Heart right ventricle (tissue), 16 donors: ENCODE measurements at regions not wholly inside any gene's neighbourhood (a gene's known extent, or its start where the extent isn't known, plus 50 kb on each side); places are given as distances from the start of the nearest gene placed in this dataset.
A peak's percentile ranks its signal among the peaks of the same experiment; 100 is the strongest.

ENCODE experiments used
- ATAC-seq, 8 donors: fragments of 200-7000 bp; cut with Tn5 transposase; one replicate each; pipeline ENCODE4 v1.9.1; 2020; ENCODE audit warnings: mild to moderate bottlenecking in 8 of 8, moderate library complexity in 8 of 8, moderate number of reproducible peaks in 1 of 8
- DNase-seq, 2 donors: peaks; one replicate each; pipeline ENCODE4 v3.0.0-alpha.2; 2020
- H3K27ac ChIP-seq, 10 donors: fragments of 200-600 bp; sonication (generic) in 2 of 10; one replicate each; pipeline versions ENCODE4 v1.5.0 to v1.8.0; 2020 to 2022; ENCODE audit warnings: mild to moderate bottlenecking in 3 of 10
- H3K27me3 ChIP-seq, 7 donors: fragments of 200-600 bp; one replicate each; pipeline ENCODE4 v1.8.0; 2021 to 2022; ENCODE audit warnings: mild to moderate bottlenecking in 2 of 7
- H3K36me3 ChIP-seq, 9 donors: fragments of 200-600 bp; sonication (generic) in 1 of 9; one replicate each; pipeline versions ENCODE4 v1.5.0 to v1.8.0; 2020 to 2022; ENCODE audit warnings: mild to moderate bottlenecking in 2 of 9
- H3K4me1 ChIP-seq, 9 donors: fragments of 200-600 bp; sonication (generic) in 1 of 9; one replicate each; pipeline versions ENCODE4 v1.5.0 to v1.8.0; 2020 to 2022; ENCODE audit warnings: mild to moderate bottlenecking in 4 of 9
- H3K4me3 ChIP-seq, 10 donors: fragments of 200-600 bp; sonication (generic) in 2 of 10; one replicate each; pipeline versions ENCODE4 v1.5.0 to v1.8.0; 2020 to 2022; ENCODE audit warnings: mild to moderate bottlenecking in 7 of 10, moderate library complexity in 2 of 10
- H3K9me3 ChIP-seq, 11 donors: fragments of 200-600 bp in 10 of 11; sonication (generic) in 2 of 11; one replicate each; pipeline versions ENCODE4 v1.5.0 to v1.8.0; 2013 to 2022; ENCODE audit warnings: mild to moderate bottlenecking in 2 of 11, control low read depth in 1 of 11, moderate library complexity in 1 of 11
- CTCF ChIP-seq, 9 donors: fragments of 200-600 bp; sonication (generic) in 2 of 9; IDR thresholded peaks; one replicate each; pipeline versions ENCODE4 v1.5.0 to v1.8.0; 2021 to 2022; ENCODE audit warnings: antibody characterized with exemption in 9 of 9, mild to moderate bottlenecking in 5 of 9, moderate library complexity in 1 of 9
- WGBS, 2 donors: extraction: QIAGEN DNeasy Blood & Tissue Kit; methylation state at CpG; one replicate each; pipeline ENCODE4 v1.1.7; 2013; ENCODE audit warnings: inconsistent platforms in 1 of 2; 5-methylcytosine and 5-hydroxymethylcytosine counted together
- intact Hi-C, 10 donors: fragments of 100-400 bp; cut with DNase I; formaldehyde crosslinking; loops; one replicate each; pipeline versions ENCODE4 v1.11.1 to v1.14.2; 2022
- donor health status: Arrhythmogenic right ventricular cardiomyopathy.
- donor health status: ischemic (EF 13 %, LVEDD 7.1; RV severe dilation, severe dysfunction).
- donor health status: healthy with polysubstance abuse.
- donor health status: DM: no; HTN: yes; CAD: no.
- donor health status: DM: no; HTN: no; CAD: no.
- donor health status: ischemic (EF 25% LVEDD 6.9; RV normal size, moderate dysfunction).
- donor health status: ischemic (EF 25% LVEDD 5.7; RV mildly dilated, moderate dysfunction).
- donor health status: healthy.
- donor health status: DM: yes; HTN: yes; CAD: no.
- donor health status: Ischemic cardiomyopathy.
- donor health status: ischemic (EF 35%, LVEDD 5.7; RV mildly dilated, moderate dysfunction).
- donor health status: nonischemic (EF 11% LVEDD 7.7; RV severe dilation, severe dysfunction).
- donor health status: DM: yes; HTN: yes; CAD: no.
- donor health status: PGD.
- donor health status: ischemic (EF 29% LVEDD 5.4; RV normal size, mild dysfunction).
- donor health status: nonischemic (EF 23%, LVEDD 6.1; RV moderate dilation, normal function).

DNA sequence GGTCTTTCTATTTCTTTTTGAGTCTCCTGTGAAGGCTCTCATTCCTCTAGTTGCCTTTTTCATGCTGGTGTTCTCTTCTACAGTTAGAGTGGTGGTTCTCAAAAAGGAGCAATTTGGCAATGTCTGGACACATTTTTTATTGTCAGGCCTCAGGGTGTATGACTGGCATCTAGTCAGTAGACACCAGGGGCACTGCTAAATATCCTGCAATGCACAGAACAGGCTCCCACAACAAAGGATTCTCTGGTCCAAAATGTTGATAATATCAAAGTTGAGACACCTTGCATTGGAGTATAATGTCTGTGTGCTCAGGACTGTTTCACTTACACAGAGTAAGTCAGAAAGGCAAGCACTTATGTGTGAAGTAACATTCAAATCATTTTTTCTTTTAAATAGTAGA, 1360.7 kb downstream of the ADGRL3 start:
- ATAC-seq, result no peak
- peaks cover 0 to 7% (median 0%) of the 10 kb centered on the region in 11 donors for H3K9me3 ChIP-seq
- TF ChIP-seq CTCF (IDR thresholded peaks at IDR 0.05), result no peak
- no peak overlapping the region for H3K27ac ChIP-seq
- H3K4me1 ChIP-seq, result no peaks in the 10 kb centered on the region
- H3K36me3 ChIP-seq, result no peaks in the 10 kb centered on the region
- no peaks in the 10 kb centered on the region for H3K27me3 ChIP-seq
- intact Hi-C loops, result no loop called here
- no peak for DNase-seq
- no peak overlapping the region for H3K4me3 ChIP-seq

- H3K4me3 ChIP-seq, result no peak overlapping the region
- H3K9me3 ChIP-seq, result peaks cover 0 to 4% (median 0%) of the 10 kb centered on the region in 11 donors
- TF ChIP-seq CTCF (IDR thresholded peaks at IDR 0.05), result no peak
- H3K4me1 ChIP-seq, result peaks cover 0 to 6% (median 0%) of the 10 kb centered on the region in 9 donors
- no peak for DNase-seq
- no peaks in the 10 kb centered on the region for H3K27me3 ChIP-seq
- 85 to 86% methylated on average over 2 of the region's 2 CpGs for WGBS, 2 donors
- no peak overlapping the region for H3K27ac ChIP-seq
- ATAC-seq, result no peak
- H3K36me3 ChIP-seq, result no peaks in the 10 kb centered on the region
- intact Hi-C loops, result no loop called here
Measured at GRCh38 chr4:62550121-62550520, 1350.0 kb downstream of the ADGRL3 start.

- H3K36me3 ChIP-seq, result no peaks in the 10 kb centered on the region
- no peak overlapping the region for H3K27ac ChIP-seq
- ATAC-seq (no peak), DNase-seq (no peak)
- intact Hi-C loops, result no loop called here
- 93 to 95% methylated on average over 1 of the region's 1 CpG for WGBS, 2 donors
- no peak for TF ChIP-seq CTCF (IDR thresholded peaks at IDR 0.05)
- H3K27me3 ChIP-seq, result no peaks in the 10 kb centered on the region
- H3K4me1 ChIP-seq, result peaks cover 0 to 6% (median 0%) of the 10 kb centered on the region in 9 donors
- H3K4me3 ChIP-seq, result no peak overlapping the region
- H3K9me3 ChIP-seq, result peaks cover 0 to 3% (median 0%) of the 10 kb centered on the region in 11 donors
Measured at GRCh38 chr4:62549601-62550000, 1349.5 kb downstream of the ADGRL3 start.

DNA sequence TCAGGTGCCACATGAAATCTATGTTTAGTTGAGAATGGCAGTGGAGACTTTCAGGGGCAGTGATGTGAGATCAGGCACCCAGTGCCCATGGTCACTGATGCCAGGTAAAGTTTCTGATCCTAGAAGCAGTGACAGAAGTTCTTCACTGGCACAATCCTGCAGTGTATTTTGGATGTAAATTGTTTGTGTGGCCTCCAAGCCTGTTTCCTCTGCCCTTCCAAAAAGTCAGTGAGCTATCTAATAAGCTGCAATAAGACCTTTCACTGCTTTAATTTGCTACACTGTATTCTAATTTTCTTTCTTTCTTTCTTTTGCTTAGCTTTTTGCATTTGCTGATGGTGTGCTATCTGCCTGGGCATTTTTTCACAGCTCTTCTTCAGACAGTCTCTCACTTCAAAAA, 1348.6 kb downstream of the ADGRL3 start:
- Histone ChIP-seq H3K4me3 (no peak overlapping the region), H3K27me3 (no peaks in the 10 kb centered on the region), H3K9me3 (no peaks in the 10 kb centered on the region), H3K27ac (peak overlapping the region in 4 of 10 donors; percentile 15 to 38 (median 20)), H3K4me1 (peaks cover 0 to 6% (median 0%) of the 10 kb centered on the region in 9 donors), H3K36me3 (no peaks in the 10 kb centered on the region)
- ATAC-seq, result peak in 2 of 8 donors; percentile 24 to 54
- TF ChIP-seq CTCF (IDR thresholded peaks at IDR 0.05), result no peak
- intact Hi-C loops, result no loop called here
- DNase-seq, result no peak
